ENCODE measurements at regions not wholly inside any gene's neighbourhood (a gene's known extent, or its start where the extent isn't known, plus 50 kb on each side); places are given as distances from the start of the nearest gene placed in this dataset.

DNA sequence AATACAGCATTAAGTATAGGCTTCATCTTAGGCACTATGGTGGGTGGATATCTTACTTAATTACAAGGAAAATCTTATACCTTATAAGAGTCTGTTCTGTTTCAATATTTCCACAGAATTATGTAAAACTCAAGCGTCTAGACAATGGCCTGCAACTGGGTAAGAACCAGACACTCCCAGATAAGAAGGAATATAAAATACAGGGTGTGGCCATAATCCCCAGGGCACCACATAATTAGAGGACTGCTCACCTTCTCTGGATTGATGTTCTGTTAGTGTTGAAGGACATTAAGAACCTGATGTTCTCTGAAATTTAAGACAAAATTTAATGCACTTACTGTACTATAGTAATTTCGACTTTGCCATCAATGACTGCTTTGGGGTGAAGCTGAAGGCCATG, 198.2 kb upstream of the ARSJ start:
- DNase-seq (ENCODE audit: low spot score), result no peak

DNA sequence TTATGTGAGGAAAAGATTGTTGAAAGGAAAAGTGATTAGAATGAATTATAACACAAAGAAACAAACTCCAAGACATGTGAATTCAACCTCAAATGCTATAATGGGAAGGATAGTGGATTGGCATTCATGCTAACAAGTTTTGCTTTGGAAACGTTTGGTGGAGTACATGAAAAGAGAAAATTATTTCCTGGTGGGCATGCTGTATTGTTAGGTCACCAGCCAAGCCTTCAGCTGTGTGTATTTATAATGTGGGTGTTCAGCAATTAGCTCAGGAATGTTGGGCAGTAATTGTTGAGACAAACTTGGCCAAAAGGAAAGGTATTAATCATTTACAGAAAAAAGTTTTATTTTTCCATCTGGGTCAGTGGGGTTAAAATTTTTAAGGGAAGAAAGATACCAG, 198.9 kb upstream of the ARSJ start:
- no peak for DNase-seq (ENCODE audit: low spot score)

DNA sequence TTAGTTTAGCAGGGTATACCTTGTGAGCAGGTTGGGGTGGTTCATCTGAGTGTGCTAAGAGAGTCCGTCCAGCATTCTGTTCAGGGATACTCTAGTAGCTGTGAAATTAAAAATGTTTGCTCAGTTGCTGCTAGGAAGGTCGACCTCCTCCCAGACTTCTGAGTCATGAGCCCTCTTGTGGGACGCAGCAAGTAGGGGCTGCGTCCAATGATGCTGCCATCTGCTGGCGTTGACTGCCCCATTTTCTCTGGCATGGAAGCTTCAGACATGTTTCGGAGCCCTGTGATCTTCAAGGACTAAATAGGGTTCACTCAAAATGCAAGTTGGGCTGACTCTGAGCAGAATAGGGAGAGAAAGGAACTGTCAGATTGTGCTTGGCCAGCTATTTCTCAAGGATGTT, 201.0 kb upstream of the ARSJ start:
- peak; percentile 2 for DNase-seq (ENCODE audit: low spot score)

DNA sequence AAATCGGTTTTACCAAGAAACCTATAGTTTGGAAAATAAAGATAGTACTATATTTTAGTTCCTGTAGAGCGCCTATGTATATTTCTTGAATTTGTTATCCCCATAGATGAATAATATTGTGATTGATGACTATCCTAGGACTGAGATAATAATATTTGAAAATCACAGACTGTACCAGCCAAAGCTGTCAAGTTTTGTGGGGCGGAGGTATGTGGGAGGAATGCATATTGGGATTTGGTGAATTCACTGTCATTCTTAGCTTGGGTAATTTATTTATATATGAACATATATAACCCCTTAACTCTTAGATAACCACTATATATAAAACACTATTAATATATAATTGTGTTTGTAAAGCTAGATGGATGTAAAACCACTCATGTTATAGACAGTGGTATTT, 205.5 kb upstream of the ARSJ start:
- no peak for DNase-seq (ENCODE audit: low spot score)

DNA sequence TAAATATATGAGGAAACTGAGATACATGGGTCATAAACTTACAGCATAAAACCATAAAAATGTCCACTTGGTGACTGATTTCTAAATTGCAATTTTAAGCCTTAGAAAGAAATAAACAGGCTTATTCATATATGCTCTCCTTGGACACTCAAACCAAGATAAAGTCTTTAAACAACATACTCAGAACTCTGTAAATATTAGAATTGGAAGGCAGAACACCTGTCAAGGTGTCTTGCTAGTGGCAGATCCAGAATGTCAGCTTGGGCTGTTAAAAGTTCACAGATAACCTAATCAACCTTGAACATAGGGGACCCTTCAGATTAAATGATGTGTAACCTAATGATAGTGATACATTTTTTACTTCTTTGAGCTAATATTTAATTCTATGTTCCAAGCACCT, 208.1 kb upstream of the ARSJ start:
- DNase-seq (ENCODE audit: low spot score), result no peak

DNA sequence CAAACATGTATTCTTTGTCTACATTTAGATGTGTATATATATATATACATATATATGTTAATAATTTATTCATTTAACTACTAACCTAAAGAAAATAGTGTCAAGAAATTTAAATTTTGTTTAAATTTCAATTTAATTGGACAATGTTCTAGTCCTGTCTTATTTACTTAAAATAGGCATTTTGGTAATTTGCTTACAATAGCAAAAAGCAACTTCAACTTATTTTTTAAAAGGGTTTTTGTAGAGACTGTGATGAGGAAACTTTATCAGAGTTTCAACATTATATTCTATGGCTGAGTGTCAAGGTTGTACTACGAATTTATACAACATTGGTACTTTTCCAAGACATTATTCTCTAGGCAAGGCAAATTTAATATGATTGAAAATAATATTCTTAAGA, 212.0 kb upstream of the ARSJ start:
- no peak for DNase-seq (ENCODE audit: low spot score)

DNA sequence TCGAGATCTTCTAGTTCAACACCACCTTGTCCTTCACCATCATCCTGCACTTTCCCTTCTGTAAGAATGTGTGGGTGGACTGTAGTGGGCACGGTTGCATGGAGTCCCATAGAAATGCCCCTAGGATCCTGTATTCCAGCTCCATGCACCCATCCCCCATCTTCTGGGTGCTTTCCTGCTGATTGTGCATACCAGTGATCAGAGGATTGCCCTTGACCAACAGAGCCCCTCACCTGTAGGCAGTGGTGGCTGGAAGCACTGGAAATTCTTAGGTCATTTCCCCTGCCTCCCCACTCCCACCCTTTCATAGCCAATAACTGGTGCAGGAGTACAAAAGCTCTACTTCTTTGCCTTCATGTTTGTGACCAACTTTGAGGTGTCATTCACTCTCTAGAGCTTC, 213.4 kb upstream of the ARSJ start:
- no peak for DNase-seq (ENCODE audit: low spot score)

DNA sequence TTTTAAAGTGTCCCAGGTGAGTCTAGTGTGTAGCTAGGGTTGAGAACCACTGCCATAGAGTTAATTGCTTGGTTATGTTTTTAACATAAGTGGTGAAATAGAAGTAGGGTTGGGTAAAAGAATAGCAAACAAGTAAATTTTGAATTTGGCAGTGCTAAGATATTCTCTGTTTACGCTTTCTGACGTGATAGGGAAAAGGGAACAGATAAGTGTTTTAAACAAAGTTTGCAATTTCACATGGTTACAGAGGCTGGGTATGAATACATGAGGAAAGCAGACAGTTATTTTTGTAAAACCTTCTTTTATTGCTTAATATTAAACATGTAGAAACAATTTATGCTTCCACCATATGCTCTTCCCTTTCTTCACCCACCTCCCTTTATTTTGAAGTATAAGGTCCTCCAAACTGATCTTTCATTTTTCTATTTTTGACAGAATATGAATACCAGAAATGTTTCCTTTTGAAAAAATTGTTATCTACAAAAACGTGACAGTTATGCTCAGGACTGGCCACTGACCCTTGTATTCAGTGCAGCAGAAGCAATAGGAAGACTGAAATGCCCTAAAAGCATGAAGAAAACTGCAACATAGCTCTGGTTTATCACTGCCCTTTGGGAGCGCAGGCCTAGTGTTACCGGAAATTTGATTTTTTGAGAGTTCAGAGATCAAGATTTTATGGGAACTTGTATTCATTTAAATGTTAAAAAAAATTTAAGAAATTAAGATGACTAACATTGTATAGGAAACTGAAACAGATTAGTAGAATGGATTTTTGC, 214.4 kb upstream of the ARSJ start:
- no peak for DNase-seq (ENCODE audit: low spot score)

DNA sequence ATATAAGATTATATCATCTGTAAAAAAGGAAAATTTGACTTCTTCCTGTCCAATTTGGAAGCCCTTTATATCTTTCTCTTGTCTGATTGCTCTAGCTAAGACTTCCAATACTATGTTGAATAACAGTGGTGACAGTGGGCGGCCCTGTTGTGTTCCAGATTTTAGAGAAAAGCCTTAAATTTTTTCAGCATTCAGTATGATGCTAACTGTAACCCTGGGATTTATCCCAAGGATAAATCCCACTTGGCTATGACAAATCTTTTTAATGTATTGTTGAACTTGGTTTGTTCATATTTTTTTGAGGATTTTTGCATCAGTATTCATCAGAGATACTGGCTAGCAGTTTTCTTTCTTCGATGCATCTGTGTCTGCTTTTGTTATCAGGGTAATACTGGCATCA, 217.2 kb upstream of the ARSJ start:
- no peak for DNase-seq (ENCODE audit: low spot score)

DNA sequence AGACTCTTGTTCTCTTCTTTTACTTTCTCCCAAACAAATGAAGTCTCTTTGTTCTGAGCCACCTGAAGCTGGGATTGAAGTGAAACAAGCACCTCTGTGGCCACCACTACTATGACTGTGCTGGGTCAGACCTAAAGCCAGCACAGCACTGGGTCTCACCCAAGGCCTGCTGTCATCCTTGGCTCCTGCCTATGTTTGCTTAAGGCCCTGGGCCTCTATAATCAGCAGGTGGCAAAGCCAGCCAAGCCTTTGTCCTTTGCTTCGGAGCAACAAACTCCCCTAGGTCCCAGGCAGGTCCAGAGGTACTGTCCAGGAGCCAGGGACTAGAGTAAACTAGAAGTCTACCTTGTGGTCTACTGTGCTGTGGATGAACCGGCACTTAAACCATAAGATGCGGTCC, 220.6 kb upstream of the ARSJ start:
- no peak for DNase-seq (ENCODE audit: low spot score)

DNA sequence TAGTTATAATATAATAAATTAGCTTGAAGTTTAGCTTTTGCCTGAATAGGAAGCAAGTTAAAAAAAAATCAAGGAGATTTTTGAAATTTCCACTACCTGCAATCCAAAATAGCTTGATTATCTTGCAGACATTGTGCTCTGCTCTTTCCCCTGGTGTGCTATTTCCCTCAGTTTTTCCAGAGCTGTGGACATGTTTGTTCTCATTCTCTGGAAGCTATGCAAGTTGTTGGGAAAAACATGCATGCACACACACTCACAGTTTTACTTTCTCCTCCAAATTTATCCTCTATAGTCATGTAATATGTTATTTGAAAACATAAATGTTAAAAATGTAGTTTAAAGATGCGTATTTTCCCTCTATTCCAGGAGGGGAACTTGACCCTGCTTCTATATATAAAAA, 225.8 kb upstream of the ARSJ start:
- DNase-seq (ENCODE audit: low spot score), result no peak

DNA sequence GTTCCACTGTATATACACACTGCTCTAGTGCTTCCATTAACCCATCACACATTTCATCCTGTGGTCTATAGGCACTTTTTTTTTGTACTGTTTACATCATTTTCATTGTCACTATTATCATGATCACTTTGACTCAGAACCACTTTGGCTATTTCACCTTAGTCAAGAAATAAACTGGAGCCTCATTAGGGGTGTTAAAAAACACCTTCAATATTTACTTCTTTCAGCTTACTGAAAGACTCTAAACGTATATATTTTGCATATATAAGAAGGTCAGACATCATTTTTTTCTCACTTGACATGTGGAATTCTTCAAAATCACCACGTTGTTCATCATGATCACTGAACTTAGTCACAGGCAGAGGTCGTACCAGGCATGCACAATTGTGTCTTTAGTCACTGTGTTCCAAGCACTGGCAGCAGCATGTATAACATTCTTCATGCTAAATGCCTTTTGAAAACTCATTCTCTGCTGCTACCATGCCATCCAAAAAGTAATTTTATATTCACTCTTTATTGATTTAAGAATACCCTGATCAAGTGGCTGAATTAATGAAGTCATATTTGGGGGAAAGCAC, 229.2 kb upstream of the ARSJ start:
- no peak for DNase-seq (ENCODE audit: low spot score)

DNA sequence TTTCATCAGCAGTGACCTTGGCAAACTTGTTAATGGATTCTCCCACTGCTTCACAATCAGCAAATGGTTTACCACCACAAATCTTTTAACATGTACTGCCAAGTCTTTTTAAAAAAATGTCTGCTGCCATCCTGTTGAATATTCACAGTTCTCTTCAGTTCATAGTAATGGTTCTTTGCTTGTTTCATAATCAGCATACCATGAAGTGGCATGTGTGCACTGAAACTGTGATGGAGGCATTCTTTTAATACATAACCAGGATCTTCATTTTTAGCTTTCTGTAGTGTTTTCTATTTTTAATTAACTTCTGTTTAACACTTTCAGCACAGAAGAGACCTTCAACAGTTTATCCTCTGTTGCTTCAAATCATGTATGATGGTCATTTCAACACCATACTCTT, 230.1 kb upstream of the ARSJ start:
- DNase-seq (ENCODE audit: low spot score), result no peak

DNA sequence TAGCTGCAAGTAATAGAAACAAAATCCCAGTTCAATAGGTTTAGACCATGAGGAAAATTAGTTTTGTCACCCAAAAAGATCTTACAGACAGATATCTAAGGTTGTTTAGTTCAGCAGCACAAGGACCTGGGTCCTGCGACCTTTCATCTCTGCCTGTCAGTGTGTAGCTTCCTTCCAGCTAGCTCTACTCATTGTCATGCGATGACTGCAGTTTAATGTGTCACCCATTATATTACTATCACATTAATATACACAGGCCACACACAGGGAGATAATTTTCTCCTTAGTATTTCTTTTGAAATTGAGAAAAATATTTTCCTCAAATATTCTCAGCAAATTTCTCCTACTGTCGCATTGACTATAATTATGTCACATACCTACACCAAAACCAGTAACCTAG, 232.1 kb upstream of the ARSJ start:
- DNase-seq (ENCODE audit: low spot score), result no peak

DNA sequence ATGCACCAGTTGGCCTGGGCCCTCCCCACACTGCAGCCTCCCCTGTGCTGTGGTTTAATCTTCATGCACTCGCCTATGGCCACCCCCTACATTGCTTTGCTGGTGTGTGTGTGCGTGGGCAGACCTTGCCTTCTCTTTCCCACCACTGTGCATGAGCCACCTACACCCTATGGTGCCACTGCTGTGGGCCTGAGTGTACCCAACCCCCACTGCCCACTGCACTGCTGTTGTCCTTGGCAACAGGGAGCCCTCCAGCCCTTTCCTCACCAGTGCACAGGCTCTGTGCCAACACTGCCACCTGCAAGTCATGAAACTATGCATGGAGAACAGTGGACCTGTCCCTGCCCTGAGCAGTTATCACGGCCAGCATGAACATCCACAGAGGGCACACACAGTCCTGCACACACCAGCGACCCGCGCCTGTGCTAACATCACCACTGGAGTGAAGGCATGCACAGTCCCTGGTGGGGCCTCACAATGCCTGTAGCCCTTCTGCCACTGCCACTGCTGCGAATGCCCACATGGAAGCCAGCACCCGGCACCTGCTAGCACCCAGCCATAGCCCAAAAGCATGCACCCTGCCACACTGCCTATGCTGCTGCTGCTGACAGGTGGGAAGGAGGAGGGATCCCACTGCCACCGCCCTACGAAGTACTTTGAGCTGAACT, 237.8 kb upstream of the ARSJ start:
- DNase-seq (ENCODE audit: low spot score), result no peak

DNA sequence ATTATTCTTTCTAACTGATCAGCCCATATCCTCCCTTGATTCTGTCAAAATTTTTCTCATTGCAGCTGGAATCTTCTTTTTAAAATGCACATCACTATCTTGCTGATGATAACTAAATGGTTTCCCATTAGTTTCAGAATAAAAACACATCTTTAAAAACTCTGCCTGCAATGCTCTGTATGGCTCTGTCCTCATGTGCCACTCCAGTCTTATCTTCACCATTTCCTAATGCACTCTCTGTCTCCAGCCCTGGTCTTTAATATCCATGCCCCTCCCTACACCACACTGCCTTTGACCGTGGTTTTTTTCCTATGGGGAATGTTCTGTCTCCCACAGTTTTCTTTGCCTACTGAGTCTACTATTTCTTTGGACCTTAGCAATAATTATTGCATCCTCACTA, 244.1 kb upstream of the ARSJ start:
- DNase-seq (ENCODE audit: low spot score), result no peak

DNA sequence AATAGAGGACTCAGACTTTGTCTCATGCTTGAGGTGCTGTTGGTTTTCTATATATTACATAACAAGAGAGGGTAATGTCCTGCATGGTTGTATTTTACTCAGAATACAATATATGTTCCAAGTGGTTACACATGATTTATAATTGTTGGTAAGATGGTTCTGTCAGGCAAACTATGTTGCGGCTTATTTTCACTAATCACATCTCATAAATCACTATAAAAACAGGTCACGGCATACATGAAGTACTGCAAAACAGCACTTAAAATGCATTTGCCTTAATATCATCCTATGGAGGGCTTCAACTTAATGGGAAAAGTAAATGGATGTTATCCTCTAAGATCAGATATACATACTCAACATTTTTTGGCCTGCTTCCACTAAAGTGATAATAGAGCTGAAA, 246.0 kb upstream of the ARSJ start:
- DNase-seq (ENCODE audit: low spot score), result no peak

DNA sequence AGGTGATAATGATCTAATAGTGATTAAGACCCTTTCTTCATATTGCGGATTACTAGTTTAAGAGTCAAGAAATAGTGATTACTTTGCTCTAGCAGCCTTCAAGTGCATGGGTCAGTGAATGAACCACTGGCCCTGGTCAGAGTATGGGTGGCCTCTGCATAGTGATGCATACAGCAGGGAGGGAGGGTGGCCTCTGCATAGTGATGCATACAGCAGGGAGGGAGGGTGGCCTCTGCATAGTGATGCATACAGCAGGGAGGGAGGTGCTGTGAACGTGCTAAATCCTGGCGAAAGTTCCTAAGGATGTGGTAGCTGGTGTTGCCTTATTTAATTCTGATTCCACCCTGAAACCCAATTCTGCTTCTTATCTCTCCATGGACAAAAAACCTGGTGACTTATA, 246.7 kb upstream of the ARSJ start:
- no peak for DNase-seq (ENCODE audit: low spot score)

DNA sequence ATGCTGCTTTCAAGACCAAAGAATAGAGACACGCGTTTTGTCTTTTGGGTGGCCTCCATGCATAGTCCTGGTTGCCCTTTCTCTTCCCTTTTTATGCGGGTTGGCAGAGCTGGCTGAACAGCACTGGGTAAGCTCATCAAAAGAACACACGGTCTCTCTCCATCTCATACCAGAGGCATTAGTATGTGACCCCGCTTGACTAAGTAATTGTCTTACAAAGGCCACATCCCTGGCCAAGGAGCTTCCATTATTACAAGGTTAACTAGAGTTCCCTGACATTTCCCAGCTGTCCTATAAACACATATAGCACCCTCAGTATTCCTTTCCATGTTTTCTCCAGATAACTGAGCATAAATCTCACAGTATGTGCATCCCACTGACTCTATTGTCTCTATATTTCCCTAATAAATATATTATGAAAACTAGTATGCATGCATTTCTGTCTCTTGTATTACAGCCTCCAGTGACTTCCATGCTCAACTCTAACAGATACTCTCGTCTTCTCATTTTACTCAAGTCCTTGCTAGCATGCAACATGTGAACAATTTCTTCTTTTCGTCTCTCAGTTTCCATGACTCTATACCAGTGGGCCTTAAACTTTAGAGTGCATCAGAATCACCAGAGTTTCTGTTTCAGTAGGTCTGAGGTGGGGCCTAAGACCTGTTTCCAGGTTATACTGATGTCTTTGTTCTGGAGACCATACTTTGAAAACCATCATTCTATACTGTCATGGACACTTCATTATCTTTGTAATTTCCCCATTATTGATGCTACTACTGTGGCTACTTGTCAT, 247.7 kb upstream of the ARSJ start:
- no peak for DNase-seq (ENCODE audit: low spot score)

DNA sequence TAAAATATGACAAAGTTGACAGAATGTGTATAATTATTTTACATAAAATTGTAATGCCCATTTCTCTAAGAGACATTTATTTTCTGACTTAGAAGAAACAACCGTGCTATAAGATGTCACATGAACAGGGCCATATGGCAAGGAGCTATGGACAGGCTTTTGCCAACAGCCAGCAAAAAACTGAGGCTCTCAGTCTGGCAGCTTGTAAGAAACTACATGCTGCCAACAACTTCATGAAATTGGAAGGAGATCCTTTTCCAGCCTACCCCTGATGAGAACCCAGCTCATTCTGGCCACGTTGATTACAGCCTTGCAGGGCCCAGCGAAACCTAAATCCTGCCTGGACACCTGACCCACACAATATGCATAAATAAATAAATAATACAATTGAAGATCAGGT, 250.3 kb upstream of the ARSJ start:
- DNase-seq (ENCODE audit: low spot score), result no peak

DNA sequence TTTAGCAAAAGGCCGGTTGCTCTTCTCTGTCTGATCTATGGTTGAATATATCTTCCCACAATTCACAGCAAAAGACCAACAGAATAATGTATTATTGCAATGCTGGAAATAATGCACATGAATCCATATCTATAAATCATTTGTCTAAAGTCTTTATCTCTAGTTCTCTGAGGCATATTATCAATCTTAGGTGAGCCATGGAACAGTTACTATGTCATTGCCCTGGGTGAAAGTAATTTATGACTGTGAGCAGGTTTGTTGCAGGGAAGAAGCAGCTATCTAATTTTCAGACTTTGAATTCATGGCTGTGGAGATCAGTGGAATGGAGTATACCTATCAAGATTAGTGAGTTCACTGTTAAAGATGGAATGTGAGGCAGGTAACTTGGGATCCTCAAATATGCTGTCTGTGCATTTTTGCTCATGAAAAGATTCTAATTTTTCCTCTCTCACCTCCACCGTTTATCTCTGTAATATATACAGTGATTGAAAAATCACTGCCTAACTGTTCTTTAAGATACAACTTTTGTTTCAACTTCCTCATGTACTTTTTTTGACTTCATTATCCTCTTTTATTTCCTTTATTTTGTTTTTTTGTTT, 256.8 kb upstream of the ARSJ start:
- no peak for DNase-seq (ENCODE audit: low spot score)

DNA sequence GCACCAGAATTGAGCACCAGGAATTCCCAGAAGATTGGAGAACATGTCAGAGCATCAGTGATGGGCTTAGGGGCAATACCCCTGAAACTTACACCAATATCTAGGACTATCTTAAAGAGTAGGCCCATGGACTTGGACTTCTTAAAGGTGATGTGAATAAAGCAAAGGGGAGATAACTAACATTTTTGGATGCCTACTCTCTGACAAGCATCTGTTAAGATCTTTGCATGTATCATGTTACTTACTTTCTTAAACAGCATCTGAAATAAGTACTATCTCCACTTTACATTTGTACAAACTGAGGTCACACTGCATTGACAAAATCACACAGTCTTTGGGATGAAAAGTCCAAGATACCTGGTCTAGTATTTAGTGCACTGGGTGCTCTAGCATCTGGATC, 258.6 kb upstream of the ARSJ start:
- DNase-seq (ENCODE audit: low spot score), result no peak

DNA sequence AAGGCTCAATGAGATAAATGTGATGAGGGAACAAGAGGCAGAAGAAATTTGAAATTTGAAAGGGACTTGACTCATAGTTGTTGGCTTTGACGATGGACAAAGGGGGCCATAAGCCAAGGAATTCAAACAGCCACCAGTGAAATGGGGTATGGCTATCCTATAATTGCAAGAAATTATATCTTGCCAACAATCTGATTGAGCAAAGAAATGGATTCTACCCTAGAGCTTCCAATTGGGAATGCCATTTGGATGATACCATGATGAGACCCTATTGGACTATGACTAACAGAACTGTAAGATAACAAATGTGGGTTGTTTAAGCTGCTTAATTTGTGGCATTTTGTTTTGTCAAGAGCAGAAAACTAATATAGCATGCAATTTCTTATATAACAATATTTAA, 270.1 kb upstream of the ARSJ start:
- no peak for DNase-seq (ENCODE audit: low spot score)

Measured in activated CD4-positive, alpha-beta T cell treated with anti-CD3 and anti-CD28 coated beads, Interleukin-2, Interleukin-4, amounts not matched to agents 100 ng/mL and 50 ng/mL, durations not matched to agents 16 hours and 8 hours (primary cell).